ENCODE measurements at regions not wholly inside any gene's neighbourhood (a gene's known extent, or its start where the extent isn't known, plus 50 kb on each side); places are given as distances from the start of the nearest gene placed in this dataset.

DNA sequence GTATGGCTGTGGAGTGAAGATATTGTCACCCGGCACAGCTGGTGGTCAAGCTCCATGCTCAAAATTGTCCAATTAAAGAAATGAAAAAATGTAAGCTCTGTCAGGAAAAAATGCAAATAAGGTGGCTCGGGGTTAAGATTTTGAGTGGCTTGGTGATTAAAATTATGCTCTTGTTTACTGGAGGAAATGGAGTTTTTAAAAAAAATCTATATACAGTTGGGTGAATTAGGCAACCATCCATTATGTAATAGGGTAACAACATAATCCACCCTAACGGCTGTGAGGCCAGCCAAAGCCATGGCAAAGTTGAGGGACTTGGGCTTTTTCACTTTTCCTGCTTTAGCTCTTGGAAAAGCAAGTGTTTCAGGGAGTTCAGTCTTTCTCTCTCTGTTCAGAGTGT is 260.8 kb upstream of the HABP2 start:
- peaks cover 42% of the 10 kb centered on the region for H3K27me3 Mint-ChIP-seq (ENCODE audit: insufficient read depth)
- H3K4me1 Mint-ChIP-seq, result peaks cover 22% of the 10 kb centered on the region
- no peaks in the 10 kb centered on the region for H3K36me3 ChIP-seq (ENCODE audit: control insufficient read depth, insufficient read depth, low read length)
- H3K27me3 ChIP-seq (ENCODE audit: control insufficient read depth, insufficient read depth, low read length, poor library complexity, severe bottlenecking), result peaks cover 34% of the 10 kb centered on the region
- no peak overlapping the region for H3K4me3 Mint-ChIP-seq
- no peak overlapping the region for H3K27ac Mint-ChIP-seq
- TF ChIP-seq, protein P1, sequence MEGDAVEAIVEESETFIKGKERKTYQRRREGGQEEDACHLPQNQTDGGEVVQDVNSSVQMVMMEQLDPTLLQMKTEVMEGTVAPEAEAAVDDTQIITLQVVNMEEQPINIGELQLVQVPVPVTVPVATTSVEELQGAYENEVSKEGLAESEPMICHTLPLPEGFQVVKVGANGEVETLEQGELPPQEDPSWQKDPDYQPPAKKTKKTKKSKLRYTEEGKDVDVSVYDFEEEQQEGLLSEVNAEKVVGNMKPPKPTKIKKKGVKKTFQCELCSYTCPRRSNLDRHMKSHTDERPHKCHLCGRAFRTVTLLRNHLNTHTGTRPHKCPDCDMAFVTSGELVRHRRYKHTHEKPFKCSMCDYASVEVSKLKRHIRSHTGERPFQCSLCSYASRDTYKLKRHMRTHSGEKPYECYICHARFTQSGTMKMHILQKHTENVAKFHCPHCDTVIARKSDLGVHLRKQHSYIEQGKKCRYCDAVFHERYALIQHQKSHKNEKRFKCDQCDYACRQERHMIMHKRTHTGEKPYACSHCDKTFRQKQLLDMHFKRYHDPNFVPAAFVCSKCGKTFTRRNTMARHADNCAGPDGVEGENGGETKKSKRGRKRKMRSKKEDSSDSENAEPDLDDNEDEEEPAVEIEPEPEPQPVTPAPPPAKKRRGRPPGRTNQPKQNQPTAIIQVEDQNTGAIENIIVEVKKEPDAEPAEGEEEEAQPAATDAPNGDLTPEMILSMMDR (conservative IDR thresholded peaks at IDR 0.05), result no peak
- no peak overlapping the region for H3K9ac ChIP-seq (ENCODE audit: extremely low read depth, low read length, poor library complexity, severe bottlenecking)
- no peak for DNase-seq
- no peaks in the 10 kb centered on the region for H3K9me3 Mint-ChIP-seq
- no peaks in the 10 kb centered on the region for H3K4me1 ChIP-seq (ENCODE audit: control insufficient read depth, insufficient read depth, low read length)
- H3K9me3 ChIP-seq (ENCODE audit: control insufficient read depth, low read length), result no peaks in the 10 kb centered on the region
- no peak overlapping the region for H3K27ac ChIP-seq (ENCODE audit: low read depth, low read length)
- WGBS, 2 experiments (ENCODE audit: insufficient coverage in 1 of 2, insufficient read length in 1 of 2), result 94 to 100% methylated on average over 2 to 3 of the region's 3 CpGs
- no peak overlapping the region for H3K4me3 ChIP-seq (ENCODE audit: low read length)
- no peaks in the 10 kb centered on the region for H3K36me3 Mint-ChIP-seq (ENCODE audit: low read depth)

DNA sequence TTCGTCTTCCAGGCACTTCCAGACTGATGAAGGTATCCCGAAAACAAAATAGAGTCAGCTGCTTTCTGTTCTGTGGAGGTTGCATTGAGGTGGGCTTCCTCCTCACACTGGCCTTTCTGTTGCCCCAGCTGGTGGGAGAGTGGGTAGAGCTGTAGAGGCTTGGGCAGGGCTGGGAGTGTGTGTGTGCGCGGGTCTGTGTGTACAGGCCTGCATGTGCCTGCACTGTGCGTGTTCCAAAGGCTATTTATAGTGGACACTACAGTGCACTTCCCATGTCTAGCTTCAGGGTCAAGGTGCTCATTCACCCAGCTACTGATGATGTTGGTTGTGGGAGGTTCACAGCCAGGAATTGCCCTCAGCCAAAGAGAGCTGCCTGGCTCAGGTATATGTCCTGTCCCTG is 260.1 kb upstream of the HABP2 start:
- 96 to 100% methylated on average over 4 to 5 of the region's 5 CpGs for WGBS, 2 experiments (ENCODE audit: insufficient coverage in 1 of 2, insufficient read length in 1 of 2)
- DNase-seq, result no peak
- H3K36me3 Mint-ChIP-seq (ENCODE audit: low read depth), result no peaks in the 10 kb centered on the region
- Histone ChIP-seq H3K4me1 (ENCODE audit: control insufficient read depth, insufficient read depth, low read length) (no peaks in the 10 kb centered on the region), H3K36me3 (ENCODE audit: control insufficient read depth, insufficient read depth, low read length) (no peaks in the 10 kb centered on the region), H3K4me3 (ENCODE audit: low read length) (no peak overlapping the region), H3K27me3 (ENCODE audit: control insufficient read depth, insufficient read depth, low read length, poor library complexity, severe bottlenecking) (peaks cover 30% of the 10 kb centered on the region), H3K9me3 (ENCODE audit: control insufficient read depth, low read length) (no peaks in the 10 kb centered on the region), H3K9ac (ENCODE audit: extremely low read depth, low read length, poor library complexity, severe bottlenecking) (no peak overlapping the region), H3K27ac (ENCODE audit: low read depth, low read length) (no peak overlapping the region)
- no peaks in the 10 kb centered on the region for H3K9me3 Mint-ChIP-seq
- no peak overlapping the region for H3K27ac Mint-ChIP-seq
- no peak overlapping the region for H3K4me3 Mint-ChIP-seq
- TF ChIP-seq, protein P1 (conservative IDR thresholded peaks at IDR 0.05), result no peak
- H3K4me1 Mint-ChIP-seq, result peaks cover 22% of the 10 kb centered on the region
- peaks cover 37% of the 10 kb centered on the region for H3K27me3 Mint-ChIP-seq (ENCODE audit: insufficient read depth)

DNA sequence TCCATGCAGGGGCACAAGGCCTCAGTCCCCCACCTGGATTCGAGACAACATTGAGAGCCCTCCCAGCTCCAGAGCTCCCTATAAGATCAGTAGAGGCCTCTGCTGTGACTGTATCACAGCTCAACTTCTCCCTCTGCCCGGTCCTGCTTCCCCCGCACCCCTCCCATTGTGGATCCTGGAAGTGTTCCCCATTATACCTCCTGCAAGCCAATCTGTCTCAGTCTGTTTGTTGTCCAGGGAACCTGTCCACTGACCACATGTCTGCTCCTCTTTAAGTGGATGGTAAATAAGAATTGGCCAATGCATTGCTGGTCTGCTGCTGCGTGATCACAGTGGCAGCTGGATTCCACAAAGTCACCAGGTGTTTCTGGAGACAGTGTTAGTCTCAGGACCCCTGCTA is 259.7 kb upstream of the HABP2 start:
- WGBS, 2 experiments (ENCODE audit: insufficient coverage in 1 of 2, insufficient read length in 1 of 2), result 89 to 93% methylated on average over 3 to 4 of the region's 4 CpGs
- no peaks in the 10 kb centered on the region for H3K9me3 Mint-ChIP-seq
- TF ChIP-seq, protein P1 (conservative IDR thresholded peaks at IDR 0.05), result no peak
- Histone ChIP-seq H3K36me3 (ENCODE audit: control insufficient read depth, insufficient read depth, low read length) (no peaks in the 10 kb centered on the region), H3K9me3 (ENCODE audit: control insufficient read depth, low read length) (no peaks in the 10 kb centered on the region), H3K27me3 (ENCODE audit: control insufficient read depth, insufficient read depth, low read length, poor library complexity, severe bottlenecking) (peaks cover 25% of the 10 kb centered on the region), H3K4me3 (ENCODE audit: low read length) (no peak overlapping the region), H3K27ac (ENCODE audit: low read depth, low read length) (no peak overlapping the region), H3K9ac (ENCODE audit: extremely low read depth, low read length, poor library complexity, severe bottlenecking) (no peak overlapping the region), H3K4me1 (ENCODE audit: control insufficient read depth, insufficient read depth, low read length) (no peaks in the 10 kb centered on the region)
- peaks cover 22% of the 10 kb centered on the region for H3K4me1 Mint-ChIP-seq
- no peak for DNase-seq
- H3K27ac Mint-ChIP-seq, result no peak overlapping the region
- peaks cover 38% of the 10 kb centered on the region for H3K27me3 Mint-ChIP-seq (ENCODE audit: insufficient read depth)
- H3K36me3 Mint-ChIP-seq (ENCODE audit: low read depth), result no peaks in the 10 kb centered on the region
- H3K4me3 Mint-ChIP-seq, result no peak overlapping the region
